AG10803 (cell line): ENCODE measurements at regions not wholly inside any gene's neighbourhood (a gene's known extent, or its start where the extent isn't known, plus 50 kb on each side); places are given as distances from the start of the nearest gene placed in this dataset.

ENCODE experiments used
- DNase-seq: peaks from one replicate; pipeline ENCODE4 v3.0.0; 2010; ENCODE audit warnings: low read depth
- H3K4me3 ChIP-seq: 2 replicates; pipeline ENCODE4 v1.5.1; 2011; ENCODE audit warnings: mild to moderate bottlenecking, low read length, control low read depth
- TF ChIP-seq, protein P1 (sequence below): conservative IDR thresholded peaks from 2 replicates; pipeline ENCODE4 v1.5.1; 2011; ENCODE audit warnings: mild to moderate bottlenecking, low read length, control low read depth, inconsistent platforms

DNA sequence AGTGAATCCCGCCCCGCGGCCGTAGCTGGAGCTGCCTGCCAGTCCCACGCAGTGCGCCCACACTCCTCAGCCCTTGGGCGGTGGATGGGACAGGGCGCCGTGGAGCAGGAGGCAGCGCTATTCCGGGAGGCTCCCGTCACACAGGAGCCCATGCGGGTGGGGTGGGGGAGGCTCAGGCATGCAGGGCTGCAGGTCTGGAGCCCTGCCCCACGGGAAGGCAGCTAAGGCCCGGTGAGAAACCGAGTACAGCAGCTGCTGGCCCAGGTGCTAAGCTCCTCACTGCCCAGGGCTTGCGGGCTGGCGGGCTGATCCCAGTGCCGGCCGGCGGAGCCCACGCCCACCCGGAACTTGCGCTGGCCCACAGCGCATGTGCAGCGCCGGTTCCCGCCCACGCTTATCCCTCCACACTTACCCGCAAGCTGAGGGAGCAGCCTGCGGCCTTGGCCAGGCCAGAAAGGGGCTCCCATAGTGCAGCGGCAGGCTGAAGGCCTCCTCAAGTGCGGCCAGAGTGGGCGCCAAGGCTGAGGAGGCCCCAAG, 1152.8 kb upstream of the CELF4 start:
- TF ChIP-seq, protein P1, sequence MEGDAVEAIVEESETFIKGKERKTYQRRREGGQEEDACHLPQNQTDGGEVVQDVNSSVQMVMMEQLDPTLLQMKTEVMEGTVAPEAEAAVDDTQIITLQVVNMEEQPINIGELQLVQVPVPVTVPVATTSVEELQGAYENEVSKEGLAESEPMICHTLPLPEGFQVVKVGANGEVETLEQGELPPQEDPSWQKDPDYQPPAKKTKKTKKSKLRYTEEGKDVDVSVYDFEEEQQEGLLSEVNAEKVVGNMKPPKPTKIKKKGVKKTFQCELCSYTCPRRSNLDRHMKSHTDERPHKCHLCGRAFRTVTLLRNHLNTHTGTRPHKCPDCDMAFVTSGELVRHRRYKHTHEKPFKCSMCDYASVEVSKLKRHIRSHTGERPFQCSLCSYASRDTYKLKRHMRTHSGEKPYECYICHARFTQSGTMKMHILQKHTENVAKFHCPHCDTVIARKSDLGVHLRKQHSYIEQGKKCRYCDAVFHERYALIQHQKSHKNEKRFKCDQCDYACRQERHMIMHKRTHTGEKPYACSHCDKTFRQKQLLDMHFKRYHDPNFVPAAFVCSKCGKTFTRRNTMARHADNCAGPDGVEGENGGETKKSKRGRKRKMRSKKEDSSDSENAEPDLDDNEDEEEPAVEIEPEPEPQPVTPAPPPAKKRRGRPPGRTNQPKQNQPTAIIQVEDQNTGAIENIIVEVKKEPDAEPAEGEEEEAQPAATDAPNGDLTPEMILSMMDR, result no peak
- DNase-seq, result no peak
- H3K4me3 ChIP-seq, result no peak overlapping the region

DNA sequence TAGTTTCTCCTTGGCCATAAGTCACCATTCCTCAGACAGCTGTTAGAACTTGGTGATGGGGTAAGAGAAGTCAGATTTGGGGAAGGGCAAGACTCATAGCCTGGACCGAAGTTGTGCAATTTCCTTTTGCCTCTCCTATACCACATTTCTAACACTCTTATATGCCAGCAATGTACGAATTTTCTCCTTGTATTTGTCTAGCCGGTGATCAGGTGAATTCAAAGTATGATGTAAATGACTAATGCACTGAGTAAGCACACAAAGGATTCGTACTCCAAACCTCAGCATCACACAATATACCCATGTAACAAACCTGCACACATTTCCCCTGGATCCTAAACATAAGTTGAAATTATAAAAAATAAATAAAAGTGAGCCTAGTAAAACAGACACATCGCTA, 1143.5 kb upstream of the CELF4 start:
- no peak overlapping the region for H3K4me3 ChIP-seq
- TF ChIP-seq, protein P1, result no peak
- DNase-seq, result no peak

DNA sequence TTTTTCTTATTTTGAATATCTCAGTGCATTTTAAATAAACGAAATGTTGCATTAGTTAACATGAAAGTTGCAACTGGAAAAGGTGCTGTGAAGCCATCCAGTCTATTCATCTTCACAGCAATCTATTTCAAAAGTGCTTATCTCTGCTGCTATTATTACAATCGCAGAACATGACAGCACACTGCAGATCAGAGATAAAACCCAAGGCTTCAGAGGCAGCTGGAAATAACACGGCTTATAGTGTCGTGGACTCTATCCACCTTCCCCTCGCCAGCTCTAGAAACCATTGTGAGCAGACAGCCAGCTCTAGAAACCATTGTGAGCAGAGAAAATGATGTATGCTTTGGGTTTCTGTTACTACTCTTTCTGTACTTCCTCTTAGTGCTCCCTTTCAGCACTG, 1140.8 kb upstream of the CELF4 start:
- TF ChIP-seq, protein P1, result no peak
- DNase-seq, result no peak

DNA sequence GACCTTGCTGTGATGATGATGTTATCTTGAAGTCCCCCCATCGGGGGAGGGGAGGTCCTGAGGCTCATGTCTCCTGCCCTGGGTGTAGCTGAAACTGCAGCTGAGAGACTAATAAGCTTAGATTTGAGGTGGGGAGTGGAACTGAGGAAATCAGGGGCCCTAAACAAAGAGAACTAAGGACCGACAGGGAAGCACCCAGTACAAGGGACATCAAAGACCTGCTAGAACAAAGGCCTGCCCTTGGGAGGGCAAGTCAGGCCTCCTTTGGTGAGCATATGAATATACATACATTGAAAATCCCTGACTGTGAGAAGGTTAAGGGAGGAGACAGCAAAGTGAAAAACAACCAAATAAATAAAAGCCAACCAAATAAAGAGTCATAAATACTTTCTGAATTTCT, 1132.5 kb upstream of the CELF4 start:
- no peak overlapping the region for H3K4me3 ChIP-seq
- no peak for DNase-seq
- TF ChIP-seq, protein P1, result no peak

More for the DNA sequence above, 1140.8 kb upstream of the CELF4 start:
- H3K4me3 ChIP-seq, result no peak overlapping the region

DNA sequence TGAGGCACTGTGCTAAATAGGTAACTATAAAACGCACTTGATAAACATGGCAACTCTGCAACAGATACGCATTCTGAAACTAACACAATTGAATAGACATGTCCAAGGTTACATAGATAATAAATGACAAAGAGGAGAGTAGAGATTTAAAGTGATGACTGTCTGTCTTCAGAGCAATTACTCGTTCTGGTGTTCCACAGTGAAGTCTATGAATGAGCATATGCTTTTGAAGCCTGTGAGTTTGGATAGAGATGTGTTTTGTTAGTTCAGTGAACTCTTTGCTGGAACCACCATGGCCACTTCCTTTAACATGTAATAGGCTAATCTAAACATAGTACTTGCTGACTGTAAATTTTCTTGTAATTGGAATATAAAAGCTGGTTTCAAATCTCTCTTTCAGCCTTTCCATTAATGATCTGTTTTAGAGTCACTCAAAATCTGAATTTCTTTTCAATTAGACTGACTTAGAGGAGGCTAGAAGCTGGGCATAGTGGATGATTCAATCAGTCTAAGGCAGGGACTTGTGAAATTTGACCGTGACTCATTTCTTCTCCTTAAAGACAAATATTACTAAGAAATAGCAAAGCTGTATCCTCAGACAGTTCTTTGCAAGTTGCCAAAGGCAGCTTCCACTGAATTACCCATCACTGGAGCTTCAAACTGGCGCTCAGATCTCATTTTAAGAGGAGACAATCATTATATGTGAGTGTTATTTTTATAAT, 1130.1 kb upstream of the CELF4 start:
- TF ChIP-seq, protein P1, result no peak
- no peak overlapping the region for H3K4me3 ChIP-seq
- peak; percentile 9 for DNase-seq

DNA sequence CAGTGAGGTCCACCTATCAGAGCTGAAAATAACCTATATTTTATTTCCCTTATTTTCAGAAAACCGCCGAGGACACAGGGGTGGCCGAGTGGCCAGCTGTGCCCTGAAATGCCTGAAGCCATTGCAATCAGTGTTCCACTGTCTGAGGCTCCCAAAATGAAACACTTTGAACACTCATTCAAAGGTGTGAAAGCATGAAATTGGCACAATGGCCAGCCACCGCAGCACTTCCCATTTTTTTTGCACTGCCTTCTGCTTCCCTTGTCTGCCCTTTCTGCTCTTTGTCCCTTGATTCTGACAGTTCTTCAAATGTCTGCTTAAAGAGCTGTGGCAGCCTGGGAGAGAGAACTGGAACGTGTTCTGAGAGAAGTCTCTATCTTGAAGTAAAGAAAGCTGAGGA, 1127.5 kb upstream of the CELF4 start:
- TF ChIP-seq, protein P1, result no peak
- DNase-seq, result no peak
- H3K4me3 ChIP-seq, result no peak overlapping the region

DNA sequence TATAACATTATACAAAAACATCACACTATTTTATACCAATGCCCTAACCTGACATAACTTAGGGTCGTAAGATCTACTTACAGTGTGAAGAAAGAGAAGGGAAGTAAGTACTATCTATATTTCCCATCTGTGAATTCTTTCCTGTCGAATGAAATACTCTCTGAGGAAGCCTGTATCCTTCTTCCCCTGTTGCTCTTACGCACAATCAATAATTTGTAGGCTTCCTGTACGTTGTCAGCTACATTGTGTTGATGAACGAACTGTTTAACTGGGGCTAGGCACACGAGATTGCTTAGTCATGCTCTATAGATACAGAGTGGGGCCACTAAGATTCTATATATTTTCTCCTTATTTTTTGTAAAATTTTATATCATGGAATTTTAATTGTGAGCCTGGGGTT, 1125.0 kb upstream of the CELF4 start:
- H3K4me3 ChIP-seq, result no peak overlapping the region
- TF ChIP-seq, protein P1, result no peak
- DNase-seq, result no peak
